Urinary bladder (tissue), 3 donors: ENCODE measurements at regions not wholly inside any gene's neighbourhood (a gene's known extent, or its start where the extent isn't known, plus 50 kb on each side); places are given as distances from the start of the nearest gene placed in this dataset.

Source experiments
- DNase-seq: peaks from one replicate; pipeline ENCODE4 v3.0.0-alpha.2; 2015; ENCODE audit errors: extremely low spot score
- H3K27ac ChIP-seq: one replicate; pipeline ENCODE4 v1.5.1; 2013; ENCODE audit warnings: low read depth, mild to moderate bottlenecking, moderate library complexity
- H3K36me3 ChIP-seq: one replicate; pipeline ENCODE4 v1.6.1; 2013; ENCODE audit warnings: mild to moderate bottlenecking, moderate library complexity; ENCODE audit not compliant: insufficient read depth
- H3K4me1 ChIP-seq: one replicate; pipeline ENCODE4 v1.6.1; 2013; ENCODE audit warnings: mild to moderate bottlenecking, moderate library complexity; ENCODE audit not compliant: insufficient read depth
- H3K4me3 ChIP-seq: one replicate; pipeline ENCODE4 v1.5.1; 2013; ENCODE audit warnings: low read depth, low read length
- WGBS: extraction: QIAGEN DNeasy Blood & Tissue Kit; methylation state at CpG from one replicate; pipeline ENCODE4 v1.1.7; 2013; 5-methylcytosine and 5-hydroxymethylcytosine counted together
- donor health status: healthy with polysubstance abuse.
- donor health status: healthy.

DNA sequence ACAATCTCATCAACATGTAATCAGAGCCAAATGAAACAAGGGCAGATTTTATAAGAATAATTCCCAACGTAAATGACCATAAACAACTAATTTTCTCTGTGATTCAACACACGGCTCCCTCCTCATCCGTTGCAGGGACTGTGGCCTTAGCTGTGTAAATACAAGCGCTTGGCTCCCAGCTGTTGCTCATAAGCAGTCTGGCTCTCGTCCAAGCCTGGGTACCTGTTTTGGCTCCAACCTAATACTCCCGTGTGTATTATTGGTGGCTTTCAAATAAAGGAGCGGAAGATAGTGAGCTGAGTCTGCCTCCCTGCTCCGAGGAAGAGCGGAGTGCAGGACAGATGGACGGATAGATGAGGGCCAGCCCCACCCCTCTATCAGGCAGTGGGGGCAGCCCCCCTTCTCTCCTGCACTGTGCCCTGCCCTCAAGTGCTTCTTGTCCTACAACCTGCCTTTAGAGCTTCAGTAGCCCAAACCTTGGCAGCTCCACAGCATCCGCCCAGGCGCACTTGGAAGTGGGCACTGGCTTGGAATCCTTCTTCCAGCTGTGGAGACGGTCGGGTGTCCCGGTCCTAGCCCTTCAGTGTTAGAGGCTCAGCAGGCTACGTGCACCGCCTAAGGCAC lies 670.9 kb downstream of the BRD1 start:
- DNase-seq = no peak
- Histone ChIP-seq H3K4me1 (no peaks in the 10 kb centered on the region), H3K4me3 (no peak overlapping the region), H3K36me3 (no peaks in the 10 kb centered on the region), H3K27ac (no peak overlapping the region)
- 34% methylated on average over 17 of the region's 17 CpGs for WGBS

- Histone ChIP-seq H3K36me3 (no peaks in the 10 kb centered on the region), H3K4me1 (no peaks in the 10 kb centered on the region)
These were observed 671.7 kb downstream of the BRD1 start for GRCh38 chr22:49155770-49156580.

GRCh38 chr22:49155039-49155769 lies 672.5 kb downstream of the BRD1 start:
- 76% methylated on average over 27 of the region's 27 CpGs for WGBS
- H3K27ac ChIP-seq = no peak overlapping the region
- no peak overlapping the region for H3K4me3 ChIP-seq
- H3K4me1 ChIP-seq = no peaks in the 10 kb centered on the region
- DNase-seq = no peak
- H3K36me3 ChIP-seq = no peaks in the 10 kb centered on the region

More at GRCh38 chr22:49155770-49156580, 671.7 kb downstream of the BRD1 start:
- no peak overlapping the region for H3K27ac ChIP-seq
- no peak for DNase-seq
- WGBS = 59% methylated on average over 24 of the region's 24 CpGs
- H3K4me3 ChIP-seq = no peak overlapping the region

- no peak for DNase-seq
These were observed 673.2 kb downstream of the BRD1 start for GRCh38 chr22:49154433-49154832.

DNA sequence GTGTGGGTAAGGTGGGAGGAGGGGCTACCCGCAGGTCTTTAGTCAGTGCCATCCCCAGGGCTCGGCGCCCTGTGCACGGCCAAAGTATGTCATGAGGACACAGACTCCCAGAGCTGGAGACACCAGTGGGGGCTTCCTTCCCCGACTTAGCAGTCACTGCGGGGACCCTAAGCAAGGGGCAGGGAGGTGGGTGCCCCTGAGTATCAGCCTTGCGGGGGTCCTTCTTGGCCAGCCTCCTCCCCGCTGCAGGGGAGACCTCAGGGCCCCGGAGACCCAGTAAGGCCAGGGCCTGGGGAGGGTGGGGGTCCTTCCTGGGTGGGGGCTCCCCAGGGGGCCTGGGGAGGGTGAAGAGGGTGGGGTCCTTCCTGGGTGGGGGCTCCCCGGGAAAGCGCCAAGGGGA lies 673.8 kb downstream of the BRD1 start:
- DNase-seq = no peak
- H3K36me3 ChIP-seq = no peaks in the 10 kb centered on the region
- H3K4me3 ChIP-seq = no peak overlapping the region
- WGBS = 86% methylated on average over 11 of the region's 11 CpGs
- no peak overlapping the region for H3K27ac ChIP-seq
- no peaks in the 10 kb centered on the region for H3K4me1 ChIP-seq

More at GRCh38 chr22:49154433-49154832, 673.2 kb downstream of the BRD1 start:
- Histone ChIP-seq H3K27ac (no peak overlapping the region), H3K36me3 (no peaks in the 10 kb centered on the region), H3K4me1 (no peaks in the 10 kb centered on the region), H3K4me3 (no peak overlapping the region)
- WGBS = 77% methylated on average over 18 of the region's 18 CpGs

- Histone ChIP-seq H3K36me3 (no peaks in the 10 kb centered on the region), H3K4me1 (no peaks in the 10 kb centered on the region), H3K27ac (no peak overlapping the region), H3K4me3 (no peak overlapping the region)
- 83% methylated on average over 20 of the region's 20 CpGs for WGBS
- no peak for DNase-seq
These were observed 674.5 kb downstream of the BRD1 start for GRCh38 chr22:49152939-49153770.

- Histone ChIP-seq H3K4me3 (no peak overlapping the region), H3K4me1 (no peaks in the 10 kb centered on the region), H3K36me3 (no peaks in the 10 kb centered on the region), H3K27ac (no peak overlapping the region)
- WGBS = 27% methylated on average over 13 of the region's 13 CpGs
- DNase-seq = no peak
These were observed 675.3 kb downstream of the BRD1 start for GRCh38 chr22:49152127-49152938.

DNA sequence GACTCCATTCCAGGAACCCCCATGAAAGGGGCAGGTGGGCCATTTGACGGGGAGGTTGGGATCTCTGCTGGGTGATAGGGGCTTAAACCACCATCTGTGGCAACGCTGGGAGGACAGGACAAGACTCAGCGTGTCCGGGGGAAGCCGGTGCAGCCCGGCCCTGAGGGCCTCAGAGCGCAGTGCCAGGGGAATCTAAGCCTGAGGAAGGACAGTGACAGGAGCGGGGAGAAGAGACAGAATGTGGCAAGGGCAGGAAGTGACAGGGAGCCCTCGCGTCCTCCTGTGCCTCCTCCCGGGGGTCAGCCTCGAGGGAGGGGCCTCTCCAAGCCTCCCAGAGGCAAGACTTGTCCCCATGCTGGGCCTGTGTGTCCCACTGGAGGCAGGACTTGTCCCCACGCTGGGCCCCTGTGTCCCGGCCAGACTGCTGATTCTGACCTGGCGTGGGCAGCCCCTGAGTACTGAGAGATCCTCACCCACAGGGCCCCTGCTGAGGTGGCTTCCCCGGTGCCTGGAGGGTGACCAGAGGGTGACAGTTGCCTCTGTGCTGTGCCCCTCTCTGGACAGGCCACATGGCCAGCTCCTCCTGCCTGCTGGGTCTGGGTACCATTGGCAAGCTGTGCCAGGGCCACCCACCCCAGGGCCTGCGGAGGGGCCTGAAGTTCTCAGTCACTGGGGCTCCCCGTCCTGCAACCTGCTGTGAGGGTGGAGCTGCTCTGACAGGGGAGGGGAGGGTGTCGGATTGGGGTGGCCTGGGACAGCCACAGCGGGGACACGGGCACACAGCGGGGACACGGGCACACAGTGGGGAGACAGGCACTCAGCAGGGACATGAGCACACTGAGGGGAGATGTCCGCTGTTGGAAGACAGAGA lies 676.2 kb downstream of the BRD1 start:
- Histone ChIP-seq H3K27ac (no peak overlapping the region), H3K4me1 (no peaks in the 10 kb centered on the region), H3K4me3 (no peak overlapping the region), H3K36me3 (no peaks in the 10 kb centered on the region)
- no peak for DNase-seq
- WGBS = 57% methylated on average over 24 of the region's 24 CpGs

DNA sequence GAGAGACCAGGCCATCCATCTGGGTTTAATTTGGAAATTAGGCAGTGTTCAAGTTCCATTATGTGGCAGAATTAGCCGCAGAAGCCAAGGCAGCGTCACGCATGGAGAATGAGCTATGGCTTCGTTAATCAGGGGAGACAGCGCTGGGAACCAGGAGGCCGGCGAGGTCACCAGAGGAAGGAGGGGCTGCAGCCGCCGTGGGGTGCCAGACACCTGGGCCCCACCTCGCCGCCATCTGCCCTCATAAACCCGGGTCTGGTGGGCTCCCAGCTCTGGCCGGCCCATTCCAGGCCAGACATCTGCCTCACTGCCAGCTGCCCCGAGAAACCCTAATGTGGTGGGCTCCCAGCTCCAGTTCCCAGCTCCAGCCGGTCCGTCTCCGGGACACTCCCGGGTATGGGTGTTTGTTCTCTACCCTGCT lies 676.9 kb downstream of the BRD1 start:
- DNase-seq = no peak
- Histone ChIP-seq H3K4me3 (no peak overlapping the region), H3K27ac (no peak overlapping the region), H3K4me1 (no peaks in the 10 kb centered on the region), H3K36me3 (no peaks in the 10 kb centered on the region)
- 45% methylated on average over 18 of the region's 18 CpGs for WGBS

GRCh38 chr22:49149721-49150608 lies 677.7 kb downstream of the BRD1 start:
- Histone ChIP-seq H3K4me3 (no peak overlapping the region), H3K36me3 (no peaks in the 10 kb centered on the region), H3K4me1 (no peaks in the 10 kb centered on the region), H3K27ac (no peak overlapping the region)
- DNase-seq = no peak
- 64% methylated on average over 17 of the region's 18 CpGs for WGBS

DNA sequence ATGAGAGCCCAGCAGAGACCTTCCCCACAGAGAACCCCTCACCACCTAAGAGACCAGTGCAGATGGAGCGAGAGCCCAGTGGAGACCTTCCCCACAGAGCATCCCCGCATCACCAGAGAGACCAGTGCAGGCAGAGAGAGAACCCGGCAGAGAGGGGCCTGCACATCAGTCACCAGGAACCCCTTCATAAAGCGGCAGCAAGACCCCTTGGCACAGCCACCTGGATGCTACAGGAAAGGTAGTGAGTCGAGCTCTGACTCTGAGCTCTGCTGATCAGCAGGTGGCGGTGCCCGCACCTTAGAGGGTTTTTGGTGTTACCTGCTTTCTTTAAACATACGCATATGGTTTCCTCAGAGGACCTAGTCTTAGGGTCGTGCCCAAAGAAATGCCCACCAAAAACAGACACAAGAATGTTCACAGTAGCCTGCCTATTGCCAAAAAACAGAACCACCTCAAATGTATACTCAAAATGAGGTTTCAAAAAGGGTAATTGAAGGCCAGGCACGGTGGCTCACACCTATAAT lies 678.7 kb downstream of the BRD1 start:
- WGBS = 71% methylated on average over 10 of the region's 10 CpGs
- no peak for DNase-seq
- H3K36me3 ChIP-seq = no peaks in the 10 kb centered on the region
- H3K27ac ChIP-seq = no peak overlapping the region
- H3K4me1 ChIP-seq = no peaks in the 10 kb centered on the region
- H3K4me3 ChIP-seq = no peak overlapping the region
